Tibial artery (tissue), 4 donors: ENCODE measurements at regions not wholly inside any gene's neighbourhood (a gene's known extent, or its start where the extent isn't known, plus 50 kb on each side); places are given as distances from the start of the nearest gene placed in this dataset.
"Not testable (repeated sequence)": the region's sequence is repeated elsewhere in the genome, so short reads cannot be mapped to it uniquely, and the experiment has no call there.

Experiments
- DNase-seq, 2 donors: peaks; one replicate each; pipeline ENCODE4 v3.0.0-alpha.2; 2019
- H3K27ac ChIP-seq, 2 donors: fragments of 200-600 bp; sonication (generic) in 1 of 2; 1 replicate in 1 of 2; 2 replicates in 1 of 2; pipeline ENCODE4 v1.5.1; 2018 to 2019; ENCODE audit warnings: mild to moderate bottlenecking in 1 of 2
- H3K27me3 ChIP-seq, 2 donors: fragments of 200-600 bp; sonication (generic) in 1 of 2; one replicate each; pipeline versions ENCODE4 v1.5.1 to v1.6.0; 2016 to 2019
- H3K36me3 ChIP-seq, 3 donors: fragments of 200-600 bp; sonication (generic) in 2 of 3; one replicate each; pipeline ENCODE4 v1.5.1; 2016 to 2019; ENCODE audit warnings: mild to moderate bottlenecking in 2 of 3
- H3K4me1 ChIP-seq, 4 donors: fragments of 200-600 bp; sonication (generic) in 2 of 4; 1 replicate in 3 of 4; 2 replicates in 1 of 4; pipeline ENCODE4 v1.5.1; 2016 to 2019
- H3K4me3 ChIP-seq, 2 donors: fragments of 200-600 bp; sonication (generic) in 1 of 2; 1 replicate in 1 of 2; 2 replicates in 1 of 2; pipeline ENCODE4 v1.5.1; 2018 to 2019; ENCODE audit warnings: mild to moderate bottlenecking in 2 of 2
- H3K9me3 ChIP-seq, 3 donors: fragments of 200-600 bp; sonication (generic) in 1 of 3; one replicate each; pipeline ENCODE4 v1.5.1; 2016 to 2019
- intact Hi-C: fragments of 100-400 bp; cut with DNase I; formaldehyde crosslinking; loops from one replicate; pipeline ENCODE4 v1.15.0; 2023; ENCODE audit warnings: low total_unique reads
- TF ChIP-seq, protein P1 (sequence below), 2 experiments: fragments of 200-600 bp in 1 of 2; fragments of 450-650 bp in 1 of 2; IDR thresholded peaks; one replicate each; pipeline ENCODE4 v1.5.1; 2017 to 2019; ENCODE audit warnings: antibody characterized with exemption in 2 of 2, mild to moderate bottlenecking in 1 of 2, moderate library complexity in 1 of 2

DNA sequence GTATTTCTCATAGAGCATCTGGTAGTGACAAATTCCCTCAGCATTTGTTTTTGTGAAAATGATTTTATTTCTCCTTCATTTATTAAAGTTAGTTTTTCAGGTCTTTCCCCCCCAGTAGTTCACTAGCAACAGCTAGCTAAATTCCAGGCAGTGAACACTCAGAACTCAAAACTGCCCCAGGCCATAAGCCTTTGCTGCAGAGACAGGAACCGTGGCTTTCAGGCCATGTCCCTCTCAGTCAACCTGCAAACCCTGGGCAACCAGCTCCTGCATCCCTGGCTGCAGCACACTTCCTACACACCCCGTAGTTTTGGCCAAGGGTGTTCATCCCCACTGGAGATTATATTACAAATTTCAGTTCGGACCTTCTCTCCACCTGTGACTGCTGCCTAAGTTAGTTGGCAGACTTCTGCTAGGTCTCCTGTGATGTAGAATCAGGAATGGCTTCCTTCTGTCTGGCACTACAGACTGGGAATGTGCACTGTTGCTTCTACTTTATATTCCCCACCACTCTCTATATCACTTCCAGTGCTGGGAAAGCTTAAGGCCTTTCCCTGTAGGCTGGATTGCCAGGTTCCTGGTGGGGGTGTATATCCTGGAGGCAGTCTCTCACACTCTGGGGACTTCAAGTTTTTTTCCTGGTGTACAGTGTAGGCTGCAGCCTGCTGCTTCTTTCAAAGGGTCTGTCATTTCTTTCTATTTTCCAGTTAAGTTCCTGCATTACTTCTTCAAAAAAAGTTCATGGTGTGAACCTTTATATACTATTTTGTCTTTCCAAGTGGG is 924.4 kb upstream of the LRFN5 start:
- Histone ChIP-seq H3K4me3 (no peak overlapping the region), H3K9me3 (no peaks in the 10 kb centered on the region), H3K4me1 (no peaks in the 10 kb centered on the region), H3K27ac (no peak overlapping the region), H3K36me3 (no peaks in the 10 kb centered on the region), H3K27me3 (no peaks in the 10 kb centered on the region)
- no peak for DNase-seq
- TF ChIP-seq, protein P1, sequence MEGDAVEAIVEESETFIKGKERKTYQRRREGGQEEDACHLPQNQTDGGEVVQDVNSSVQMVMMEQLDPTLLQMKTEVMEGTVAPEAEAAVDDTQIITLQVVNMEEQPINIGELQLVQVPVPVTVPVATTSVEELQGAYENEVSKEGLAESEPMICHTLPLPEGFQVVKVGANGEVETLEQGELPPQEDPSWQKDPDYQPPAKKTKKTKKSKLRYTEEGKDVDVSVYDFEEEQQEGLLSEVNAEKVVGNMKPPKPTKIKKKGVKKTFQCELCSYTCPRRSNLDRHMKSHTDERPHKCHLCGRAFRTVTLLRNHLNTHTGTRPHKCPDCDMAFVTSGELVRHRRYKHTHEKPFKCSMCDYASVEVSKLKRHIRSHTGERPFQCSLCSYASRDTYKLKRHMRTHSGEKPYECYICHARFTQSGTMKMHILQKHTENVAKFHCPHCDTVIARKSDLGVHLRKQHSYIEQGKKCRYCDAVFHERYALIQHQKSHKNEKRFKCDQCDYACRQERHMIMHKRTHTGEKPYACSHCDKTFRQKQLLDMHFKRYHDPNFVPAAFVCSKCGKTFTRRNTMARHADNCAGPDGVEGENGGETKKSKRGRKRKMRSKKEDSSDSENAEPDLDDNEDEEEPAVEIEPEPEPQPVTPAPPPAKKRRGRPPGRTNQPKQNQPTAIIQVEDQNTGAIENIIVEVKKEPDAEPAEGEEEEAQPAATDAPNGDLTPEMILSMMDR (IDR thresholded peaks at IDR 0.05), result no peak
- intact Hi-C loops, result no loop called here

- DNase-seq, result no peak
- Histone ChIP-seq H3K9me3 (no peaks in the 10 kb centered on the region), H3K4me1 (no peaks in the 10 kb centered on the region), H3K36me3 (no peaks in the 10 kb centered on the region), H3K4me3 (no peak overlapping the region), H3K27ac (no peak overlapping the region), H3K27me3 (no peaks in the 10 kb centered on the region)
- intact Hi-C loops, result no loop called here
- TF ChIP-seq, protein P1 (IDR thresholded peaks at IDR 0.05), result no peak
These were observed 927.4 kb upstream of the LRFN5 start for GRCh38 chr14:40679256-40679655.

DNA sequence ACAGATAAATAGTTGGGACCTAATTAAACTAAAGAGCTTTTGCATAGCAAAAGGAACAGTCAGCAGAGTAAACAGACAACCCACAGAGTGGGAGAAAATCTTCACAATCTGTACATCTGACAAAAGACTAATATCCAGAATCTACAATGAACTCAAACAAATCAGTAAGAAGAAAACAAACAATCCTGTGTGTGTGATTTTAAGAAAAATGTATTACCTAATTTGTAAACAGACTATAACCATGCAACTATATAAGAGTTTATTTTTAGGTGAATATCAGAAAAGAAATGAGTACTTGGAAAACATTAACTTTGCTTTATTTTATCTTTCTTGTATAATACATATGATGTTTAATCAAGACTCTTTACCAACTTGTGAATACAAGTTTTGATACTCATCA is 929.5 kb upstream of the LRFN5 start:
- H3K9me3 ChIP-seq, DNase-seq, H3K4me1 ChIP-seq, H3K4me3 ChIP-seq, H3K36me3 ChIP-seq, intact Hi-C loops, H3K27ac ChIP-seq, H3K27me3 ChIP-seq: not testable (repeated sequence)

DNA sequence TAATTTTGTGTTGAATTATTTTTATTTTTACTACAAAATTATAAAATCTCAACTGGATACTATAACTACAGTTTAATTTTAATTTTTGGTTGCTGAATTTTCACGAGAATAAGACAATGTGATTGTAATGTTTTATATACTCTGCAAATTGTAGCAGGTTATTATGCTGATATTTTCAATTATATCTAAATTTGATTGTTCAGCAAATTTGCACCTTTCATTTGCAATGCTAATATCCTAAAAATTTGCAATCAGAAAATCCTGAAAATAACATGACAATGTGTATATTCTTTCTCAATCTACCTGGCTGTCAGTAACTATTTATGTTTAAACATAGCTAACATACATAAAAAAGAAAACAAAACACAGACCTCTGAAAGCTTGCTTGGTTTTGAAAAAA is 932.2 kb upstream of the LRFN5 start:
- Histone ChIP-seq H3K36me3 (no peaks in the 10 kb centered on the region), H3K27ac (no peak overlapping the region), H3K4me1 (no peaks in the 10 kb centered on the region), H3K27me3 (no peaks in the 10 kb centered on the region), H3K9me3 (no peaks in the 10 kb centered on the region), H3K4me3 (no peak overlapping the region)
- no peak for DNase-seq
- TF ChIP-seq, protein P1 (IDR thresholded peaks at IDR 0.05), result no peak
- intact Hi-C loops, result no loop called here

DNA sequence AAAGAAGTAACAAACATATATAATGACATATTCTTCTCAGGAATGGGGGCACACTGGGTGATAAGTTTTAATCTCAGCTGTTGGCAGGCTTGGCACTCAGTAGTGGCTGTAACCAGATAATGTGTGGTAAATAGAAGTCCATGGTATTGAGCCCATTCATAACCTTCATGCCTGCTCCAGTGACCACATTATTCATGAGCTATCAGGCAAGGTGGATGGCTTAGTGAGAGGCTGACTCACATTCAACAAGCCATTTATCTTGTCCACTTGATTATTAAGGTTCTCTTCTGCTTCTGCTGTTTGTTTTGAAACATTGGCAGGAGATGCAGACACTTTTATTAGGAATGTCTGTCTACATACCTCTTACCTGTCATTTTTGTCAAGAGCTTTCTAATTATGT is 950.4 kb upstream of the LRFN5 start:
- Histone ChIP-seq H3K9me3 (no peaks in the 10 kb centered on the region), H3K27ac (no peak overlapping the region), H3K4me1 (no peaks in the 10 kb centered on the region), H3K4me3 (no peak overlapping the region), H3K27me3 (no peaks in the 10 kb centered on the region), H3K36me3 (no peaks in the 10 kb centered on the region)
- TF ChIP-seq, protein P1 (IDR thresholded peaks at IDR 0.05), result no peak
- no peak for DNase-seq
- intact Hi-C loops, result no loop called here

DNA sequence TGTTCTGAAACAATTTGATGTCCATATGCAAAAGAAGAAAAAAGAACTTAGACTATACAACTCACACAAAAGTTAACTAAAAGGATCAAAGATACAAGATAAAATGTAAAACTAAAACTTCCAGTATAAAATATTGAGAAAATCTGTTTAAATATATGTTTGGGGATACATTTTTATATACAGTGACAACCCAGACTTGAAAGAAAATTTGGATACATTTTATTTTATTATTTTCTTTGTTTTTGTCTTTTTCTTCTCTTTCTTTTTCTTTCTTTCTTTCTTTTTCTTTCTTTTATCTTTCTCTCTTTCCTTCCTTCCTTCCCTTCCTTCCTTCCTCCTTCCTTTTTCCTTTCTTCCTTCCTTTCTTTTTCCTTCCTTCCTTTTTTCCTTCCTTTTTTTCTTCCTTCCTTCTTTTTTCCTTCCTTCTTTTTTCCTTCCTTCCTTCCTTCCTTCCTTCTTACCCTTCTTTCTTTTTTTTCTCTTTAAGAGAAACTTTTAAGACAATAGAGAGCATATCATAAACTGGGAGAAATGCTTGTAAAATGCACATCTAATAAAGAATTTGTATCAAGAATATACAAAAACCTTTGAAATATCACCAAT is 954.5 kb upstream of the LRFN5 start:
- no peak for DNase-seq
- H3K9me3 ChIP-seq, result no peaks in the 10 kb centered on the region
- no peak overlapping the region for H3K27ac ChIP-seq
- H3K4me1 ChIP-seq, result no peaks in the 10 kb centered on the region
- intact Hi-C loops, result no loop called here
- no peak overlapping the region for H3K4me3 ChIP-seq
- TF ChIP-seq, protein P1 (IDR thresholded peaks at IDR 0.05), result no peak
- H3K36me3 ChIP-seq, result no peaks in the 10 kb centered on the region
- no peaks in the 10 kb centered on the region for H3K27me3 ChIP-seq
